Gastroesophageal sphincter (tissue), 3 donors: ENCODE measurements at regions not wholly inside any gene's neighbourhood (a gene's known extent, or its start where the extent isn't known, plus 50 kb on each side); places are given as distances from the start of the nearest gene placed in this dataset.

ENCODE experiments used
- CTCF ChIP-seq, 4 experiments: fragments of 200-600 bp in 2 of 4; fragments of 450-650 bp in 2 of 4; sonication (generic) in 1 of 4; IDR thresholded peaks; one replicate each; pipeline ENCODE4 v1.5.1; 2017 to 2019; ENCODE audit warnings: antibody characterized with exemption in 4 of 4, mild to moderate bottlenecking in 2 of 4, moderate library complexity in 2 of 4
- EP300 ChIP-seq: sonication (generic); formaldehyde crosslinking; IDR thresholded peaks from one replicate; pipeline ENCODE4 v1.6.1; 2017; ENCODE audit warnings: antibody characterized with exemption, mild to moderate bottlenecking
- POLR2A ChIP-seq, 2 donors: fragments of 450-650 bp; IDR thresholded peaks; one replicate each; pipeline ENCODE4 v1.6.1; 2017; ENCODE audit warnings: antibody characterized with exemption in 2 of 2, mild to moderate bottlenecking in 2 of 2, moderate library complexity in 1 of 2

GRCh38 chr4:149110481-149110880 lies 668.3 kb upstream of the NR3C2 start:
- TF ChIP-seq CTCF (IDR thresholded peaks at IDR 0.05) (no peak), POLR2A (IDR thresholded peaks at IDR 0.05) (no peak), EP300 (no peak)
